Raji (cell line): ENCODE measurements at regions not wholly inside any gene's neighbourhood (a gene's known extent, or its start where the extent isn't known, plus 50 kb on each side); places are given as distances from the start of the nearest gene placed in this dataset.

Experiments used
- POLR2A ChIP-seq: IDR thresholded peaks from 2 replicates; pipeline ENCODE4 v1.6.1; 2011; ENCODE audit warnings: low read depth, low read length, control low read depth; ENCODE audit not compliant: insufficient read depth

DNA sequence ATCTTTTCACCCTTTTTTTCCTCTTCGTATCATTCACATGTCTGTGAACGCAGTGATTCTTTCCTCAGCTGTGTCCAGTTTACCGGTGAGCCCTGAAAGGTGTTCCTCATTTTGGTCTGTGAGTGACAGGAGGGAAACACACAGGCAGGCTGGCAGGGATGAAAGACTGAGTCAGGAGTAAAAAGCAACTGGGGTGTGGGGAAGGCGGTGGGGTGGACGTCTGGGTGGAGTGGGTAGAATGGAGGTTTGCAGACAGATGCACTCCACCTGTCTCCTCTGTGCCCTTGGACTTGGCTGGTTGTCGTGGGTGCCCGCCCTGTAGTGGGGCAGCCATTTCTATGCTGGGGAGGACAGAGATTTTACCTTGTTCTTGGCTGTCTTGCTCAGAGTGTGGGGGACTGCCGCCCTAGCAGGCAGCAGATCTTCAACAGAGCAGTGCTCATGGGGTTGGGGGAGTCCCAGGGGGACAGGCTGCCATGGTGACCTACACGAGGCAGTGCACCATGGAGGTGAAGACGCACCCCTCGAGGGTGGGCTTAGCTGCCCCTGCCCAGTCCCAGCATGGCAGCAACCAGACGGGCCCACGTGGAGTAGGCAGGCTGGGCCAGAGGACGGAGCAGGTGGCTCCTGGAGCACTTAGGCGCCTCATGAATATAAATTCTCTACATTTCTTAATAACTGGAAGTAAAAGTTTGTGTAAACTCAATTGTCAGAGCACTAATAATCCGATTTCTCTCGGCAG, 603.7 kb downstream of the TBC1D22A start:
- no peak for TF ChIP-seq POLR2A

DNA sequence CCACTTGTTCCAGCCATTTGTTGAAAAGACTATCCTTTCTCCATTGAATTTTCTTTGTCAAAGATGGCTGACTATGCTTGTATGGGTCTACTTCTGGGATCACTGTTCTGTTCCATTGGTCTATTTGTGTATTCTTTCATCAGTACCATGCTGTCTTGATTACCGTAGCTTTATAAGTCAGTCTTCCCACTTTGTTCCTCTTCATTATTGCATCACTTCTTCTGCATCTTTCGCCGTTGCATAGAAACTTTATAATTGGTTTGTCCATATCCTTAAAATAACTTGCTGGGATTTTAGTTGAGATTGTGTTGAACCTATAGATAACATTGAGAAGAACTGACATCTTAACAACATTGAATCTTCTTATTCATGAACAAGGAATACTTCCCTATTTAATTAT, 598.8 kb downstream of the TBC1D22A start:
- no peak for TF ChIP-seq POLR2A

GRCh38 chr22:47357493-47357892, 595.0 kb downstream of the TBC1D22A start:
- no peak for TF ChIP-seq POLR2A

DNA sequence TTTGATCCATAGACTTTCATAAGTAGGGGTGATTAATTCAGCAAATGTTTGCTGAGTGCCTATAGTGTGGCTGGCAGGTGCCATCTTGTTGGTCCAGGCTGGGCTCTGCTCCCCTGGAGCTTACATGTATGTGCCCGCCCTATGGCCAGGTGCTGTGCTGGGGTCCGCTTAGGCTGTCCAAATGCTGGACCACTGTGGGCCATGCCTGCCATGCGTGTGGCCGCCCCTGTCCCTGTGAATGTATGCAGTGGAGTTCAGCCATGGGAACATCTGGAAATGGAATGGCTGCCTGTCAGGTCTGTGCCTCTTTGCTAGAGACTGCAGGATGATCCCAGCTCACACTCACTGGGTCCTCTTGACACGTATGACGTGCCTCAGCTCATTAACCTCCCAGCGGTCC, 594.6 kb downstream of the TBC1D22A start:
- TF ChIP-seq POLR2A: no peak

- TF ChIP-seq POLR2A: no peak
Observed at GRCh38 chr22:47356511-47357011, 594.1 kb downstream of the TBC1D22A start.

GRCh38 chr22:47355776-47356510, 593.5 kb downstream of the TBC1D22A start:
- TF ChIP-seq POLR2A: no peak

- TF ChIP-seq POLR2A: no peak
Observed at GRCh38 chr22:47355388-47355725, 592.9 kb downstream of the TBC1D22A start.

- TF ChIP-seq POLR2A: no peak
Observed at GRCh38 chr22:47354668-47355387, 592.4 kb downstream of the TBC1D22A start.

DNA sequence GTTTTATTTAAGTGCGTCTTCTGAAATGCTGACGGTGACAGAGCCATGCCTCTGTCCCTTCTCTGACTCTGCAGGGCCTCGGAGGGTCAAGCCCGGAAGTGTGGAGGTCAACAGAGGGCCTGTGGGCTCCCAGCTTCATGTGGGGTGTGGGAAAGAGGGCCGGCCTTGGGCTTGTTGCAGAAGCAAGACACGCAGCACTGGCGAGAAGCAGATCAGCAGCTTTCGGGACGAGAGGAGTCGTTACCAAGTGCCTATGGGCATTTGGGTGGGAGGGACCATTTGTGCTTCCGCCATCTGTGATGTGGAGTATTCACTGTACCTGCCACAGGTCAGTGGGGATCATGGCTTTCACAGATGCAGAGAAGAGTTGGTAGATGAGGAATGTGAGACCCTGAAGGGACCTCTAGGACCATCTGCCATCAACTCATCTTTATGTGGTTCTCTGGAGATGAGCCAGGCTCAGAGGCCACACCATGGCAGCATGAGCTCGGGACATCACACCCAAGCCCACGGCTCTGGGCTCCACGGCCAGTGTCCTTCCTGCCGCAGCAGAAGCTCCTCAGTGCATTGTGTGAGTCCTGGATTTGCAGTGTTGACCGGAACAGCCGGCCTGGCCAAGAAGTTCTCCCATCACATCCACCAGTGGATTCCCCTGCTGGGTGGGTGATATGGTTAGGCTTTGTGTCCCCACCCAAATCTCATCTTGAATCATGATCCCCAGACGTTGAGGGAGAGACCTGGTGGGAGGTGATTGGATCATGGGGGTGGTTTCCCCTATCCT, 590.7 kb downstream of the TBC1D22A start:
- no peak for TF ChIP-seq POLR2A

DNA sequence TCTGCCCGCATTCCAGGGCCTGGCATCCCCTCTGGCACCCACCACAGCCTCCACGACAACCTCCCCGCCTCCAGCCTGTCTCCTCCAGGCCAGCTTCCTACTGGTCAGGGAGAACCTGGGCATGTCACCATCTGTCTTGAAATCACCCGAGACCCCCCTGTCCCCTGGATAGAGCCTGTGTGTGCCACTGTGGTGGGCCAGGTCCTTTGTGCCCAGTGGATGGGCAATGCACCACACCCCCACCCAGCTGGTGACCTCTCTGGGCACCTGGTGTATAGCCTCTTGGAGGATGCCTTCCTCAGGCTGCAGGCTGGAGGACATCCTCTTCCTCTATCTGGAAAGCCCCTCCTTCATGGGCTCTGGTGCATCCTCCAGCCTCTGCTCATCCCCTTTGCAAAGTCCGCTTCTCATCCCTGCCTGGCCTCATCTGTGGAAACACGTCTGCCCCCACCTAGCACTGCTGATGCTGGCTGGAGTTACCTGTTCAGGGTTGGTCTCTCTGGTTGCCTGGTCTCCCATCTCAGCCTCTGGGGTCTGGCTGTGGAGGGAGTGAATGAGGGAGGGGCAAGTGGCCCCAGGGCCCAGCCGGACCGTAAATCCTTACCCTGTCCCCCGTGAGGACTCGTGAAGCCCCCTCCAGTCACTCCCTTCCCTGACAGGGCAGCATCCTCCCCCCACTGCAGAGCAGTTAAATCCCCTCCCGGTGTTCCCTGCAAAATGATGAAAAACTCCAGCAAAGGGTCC, 589.6 kb downstream of the TBC1D22A start:
- no peak for TF ChIP-seq POLR2A

- TF ChIP-seq POLR2A: no peak
Observed at GRCh38 chr22:47345025-47345424, 582.6 kb downstream of the TBC1D22A start.

DNA sequence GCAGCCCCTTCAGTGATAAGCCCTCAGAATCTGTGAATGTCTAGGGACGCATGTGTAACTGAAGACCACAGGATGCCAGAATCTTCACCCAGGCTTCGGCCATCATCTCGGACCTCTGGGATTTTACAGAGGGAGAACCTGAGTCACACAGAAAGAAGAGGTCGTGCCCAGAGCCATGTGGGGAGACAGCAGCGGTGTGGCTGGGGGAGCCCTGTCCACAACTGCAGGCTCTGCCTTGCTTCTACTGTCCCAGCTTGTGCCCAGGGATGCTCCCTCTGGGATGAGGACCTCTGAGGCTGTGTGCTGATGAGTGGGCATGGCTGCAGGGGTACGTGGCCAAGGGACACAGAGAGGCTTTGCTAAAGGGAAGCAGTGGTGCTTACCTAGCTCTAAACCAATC, 582.0 kb downstream of the TBC1D22A start:
- TF ChIP-seq POLR2A: no peak

GRCh38 chr22:47343611-47344010, 581.2 kb downstream of the TBC1D22A start:
- no peak for TF ChIP-seq POLR2A

- no peak for TF ChIP-seq POLR2A
Observed at GRCh38 chr22:47342446-47342845, 580.0 kb downstream of the TBC1D22A start.
